Lower leg skin (tissue), 3 donors: ENCODE measurements at regions not wholly inside any gene's neighbourhood (a gene's known extent, or its start where the extent isn't known, plus 50 kb on each side); places are given as distances from the start of the nearest gene placed in this dataset.

Experiments
- CTCF ChIP-seq, 3 donors: fragments of 450-650 bp; IDR thresholded peaks; one replicate each; pipeline ENCODE4 v1.5.1; 2016; ENCODE audit warnings: antibody characterized with exemption in 3 of 3, mild to moderate bottlenecking in 3 of 3, moderate library complexity in 2 of 3
- POLR2A ChIP-seq, 2 donors: fragments of 450-650 bp; IDR thresholded peaks; one replicate each; pipeline ENCODE4 v1.6.1; 2016 to 2017; ENCODE audit warnings: antibody characterized with exemption in 2 of 2, mild to moderate bottlenecking in 1 of 2, moderate library complexity in 1 of 2

- TF ChIP-seq CTCF (IDR thresholded peaks at IDR 0.05) (no peak), POLR2A (IDR thresholded peaks at IDR 0.05) (no peak)
Observed at GRCh38 chr10:88186335-88186734, 322.9 kb downstream of the PTEN start.
